Cardiac muscle cell (in vitro differentiated cells and primary cell): ENCODE measurements at regions not wholly inside any gene's neighbourhood (a gene's known extent, or its start where the extent isn't known, plus 50 kb on each side); places are given as distances from the start of the nearest gene placed in this dataset.

Source experiments
- DNase-seq, 2 donors: peaks; one replicate each; pipeline versions ENCODE4 v3.0.0 to v3.0.0-alpha.2; 2010 to 2017; ENCODE audit warnings: low read depth in 1 of 2, low spot score in 1 of 2
- H3K27ac ChIP-seq: fragments of 200-600 bp; sonication (generic); 2 replicates; pipeline ENCODE4 v1.5.1; 2016
- H3K27me3 ChIP-seq: fragments of 200-600 bp; sonication (generic); 2 replicates; pipeline ENCODE4 v1.6.0; 2016; ENCODE audit warnings: control low read depth
- H3K36me3 ChIP-seq: fragments of 200-600 bp; sonication (generic); 2 replicates; pipeline ENCODE4 v1.5.1; 2016; ENCODE audit warnings: control low read depth
- H3K4me1 ChIP-seq: fragments of 200-600 bp; sonication (generic); 2 replicates; pipeline ENCODE4 v1.8.1; 2017; ENCODE audit warnings: low read depth, mild to moderate bottlenecking, mixed run types
- H3K4me3 ChIP-seq: fragments of 200-600 bp; sonication (generic); 2 replicates; pipeline ENCODE4 v1.5.1; 2016; ENCODE audit warnings: mild to moderate bottlenecking
- H3K9me3 ChIP-seq: fragments of 200-600 bp; sonication (generic); 2 replicates; pipeline ENCODE4 v1.5.1; 2017; ENCODE audit warnings: low read depth, mild to moderate bottlenecking, control low read depth
- TF ChIP-seq, protein P1 (sequence below): IDR thresholded peaks from 2 replicates; pipeline ENCODE4 v1.5.1; 2012; ENCODE audit warnings: low read depth, mild to moderate bottlenecking, low read length

DNA sequence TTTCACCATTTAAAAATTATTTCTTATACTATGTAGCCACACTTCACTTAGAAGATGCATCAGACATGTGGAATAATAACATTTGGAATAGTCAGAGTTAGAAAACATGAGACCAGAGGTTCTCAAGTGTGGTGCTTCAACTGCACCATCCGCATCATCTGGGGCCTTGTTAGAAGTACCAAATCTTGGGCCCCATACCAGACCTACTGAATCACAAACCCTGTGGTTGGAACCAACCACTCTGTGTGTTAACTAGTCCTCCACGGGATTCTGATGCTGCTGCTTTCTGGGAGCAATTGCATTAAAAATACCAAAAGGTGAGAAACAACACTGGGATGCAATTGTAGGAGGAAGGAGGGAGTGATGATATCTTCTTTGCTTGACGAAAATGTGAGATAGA lies 125.2 kb downstream of the GNAT3 start:
- Histone ChIP-seq H3K36me3 (no peaks in the 10 kb centered on the region), H3K4me1 (no peaks in the 10 kb centered on the region), H3K4me3 (no peak overlapping the region), H3K27ac (no peak overlapping the region), H3K27me3 (no peaks in the 10 kb centered on the region), H3K9me3 (no peaks in the 10 kb centered on the region)
- no peak for DNase-seq
- TF ChIP-seq, protein P1, sequence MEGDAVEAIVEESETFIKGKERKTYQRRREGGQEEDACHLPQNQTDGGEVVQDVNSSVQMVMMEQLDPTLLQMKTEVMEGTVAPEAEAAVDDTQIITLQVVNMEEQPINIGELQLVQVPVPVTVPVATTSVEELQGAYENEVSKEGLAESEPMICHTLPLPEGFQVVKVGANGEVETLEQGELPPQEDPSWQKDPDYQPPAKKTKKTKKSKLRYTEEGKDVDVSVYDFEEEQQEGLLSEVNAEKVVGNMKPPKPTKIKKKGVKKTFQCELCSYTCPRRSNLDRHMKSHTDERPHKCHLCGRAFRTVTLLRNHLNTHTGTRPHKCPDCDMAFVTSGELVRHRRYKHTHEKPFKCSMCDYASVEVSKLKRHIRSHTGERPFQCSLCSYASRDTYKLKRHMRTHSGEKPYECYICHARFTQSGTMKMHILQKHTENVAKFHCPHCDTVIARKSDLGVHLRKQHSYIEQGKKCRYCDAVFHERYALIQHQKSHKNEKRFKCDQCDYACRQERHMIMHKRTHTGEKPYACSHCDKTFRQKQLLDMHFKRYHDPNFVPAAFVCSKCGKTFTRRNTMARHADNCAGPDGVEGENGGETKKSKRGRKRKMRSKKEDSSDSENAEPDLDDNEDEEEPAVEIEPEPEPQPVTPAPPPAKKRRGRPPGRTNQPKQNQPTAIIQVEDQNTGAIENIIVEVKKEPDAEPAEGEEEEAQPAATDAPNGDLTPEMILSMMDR = no peak

DNA sequence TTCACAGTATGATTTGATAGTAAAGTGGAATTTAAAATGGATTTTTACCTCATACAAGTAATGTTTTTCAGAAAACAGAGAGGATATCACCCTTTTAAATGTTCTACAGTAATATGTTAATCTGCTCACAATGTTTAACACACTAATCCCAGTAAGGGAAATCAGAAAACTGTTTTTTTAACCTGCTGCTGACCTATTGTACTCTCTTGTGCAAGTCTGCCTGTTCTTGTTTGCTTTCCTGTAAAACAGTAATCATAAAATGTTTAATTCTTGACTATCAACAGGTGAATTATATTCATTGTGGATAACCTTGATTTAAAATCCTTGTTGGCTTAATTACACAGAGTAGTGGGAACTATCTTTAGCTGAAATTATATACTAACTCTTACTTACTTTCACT lies 126.4 kb downstream of the GNAT3 start:
- no peaks in the 10 kb centered on the region for H3K4me1 ChIP-seq
- H3K27me3 ChIP-seq = no peaks in the 10 kb centered on the region
- H3K27ac ChIP-seq = no peak overlapping the region
- TF ChIP-seq, protein P1 = no peak
- peak in 1 of 2 donors; percentile 48 for DNase-seq
- no peaks in the 10 kb centered on the region for H3K9me3 ChIP-seq
- H3K4me3 ChIP-seq = no peak overlapping the region
- H3K36me3 ChIP-seq = no peaks in the 10 kb centered on the region

GRCh38 chr7:80380957-80381356 lies 130.9 kb downstream of the GNAT3 start:
- Histone ChIP-seq H3K27me3 (no peaks in the 10 kb centered on the region), H3K9me3 (no peaks in the 10 kb centered on the region), H3K27ac (no peak overlapping the region), H3K36me3 (no peaks in the 10 kb centered on the region), H3K4me3 (no peak overlapping the region), H3K4me1 (no peaks in the 10 kb centered on the region)
- TF ChIP-seq, protein P1 = no peak
- DNase-seq = no peak

DNA sequence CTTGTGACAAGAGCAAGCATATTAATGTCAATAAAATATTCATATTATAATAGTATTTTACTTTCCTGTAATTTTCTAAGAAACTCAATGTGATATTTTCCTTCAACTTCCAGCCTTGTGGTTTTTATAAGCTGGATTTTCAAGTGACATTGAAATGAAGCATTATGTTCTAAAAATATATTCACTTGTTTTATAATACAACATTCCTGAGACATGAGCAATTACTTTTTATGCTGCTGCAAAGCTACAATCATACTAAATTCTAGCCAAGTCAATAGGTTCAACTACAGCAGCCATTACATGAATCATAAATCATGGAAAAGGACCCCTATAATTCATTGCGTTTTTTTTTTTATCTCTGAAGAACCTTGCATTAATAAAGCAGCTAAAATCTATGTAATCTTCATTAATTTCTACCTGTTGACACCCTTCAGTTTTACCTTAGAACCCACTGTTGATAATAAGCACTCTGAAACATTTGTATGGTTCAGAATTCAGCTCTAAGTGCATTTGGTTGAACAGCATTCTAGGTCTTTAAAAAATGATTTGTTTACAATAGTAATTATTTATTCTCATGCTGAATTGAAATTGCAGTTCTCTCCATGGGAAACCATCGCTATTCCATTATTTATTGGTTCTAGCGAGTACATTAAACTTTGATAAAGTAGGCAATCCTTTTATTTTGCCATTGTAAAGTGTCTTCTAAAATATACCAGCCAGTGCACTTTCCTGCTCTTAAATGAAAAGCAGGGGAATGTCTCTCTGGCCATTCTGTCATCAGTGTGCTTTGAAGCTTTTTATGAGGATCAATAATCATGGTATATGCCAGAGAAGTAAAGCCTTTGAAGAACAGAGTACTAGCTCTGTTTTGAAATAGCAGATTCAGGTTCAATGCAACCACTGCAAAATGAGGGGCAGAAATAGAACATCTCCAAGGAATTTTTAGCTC lies 132.6 kb downstream of the GNAT3 start:
- H3K27ac ChIP-seq = no peak overlapping the region
- peak in 1 of 2 donors; percentile 64 for DNase-seq
- TF ChIP-seq, protein P1 = no peak

DNA sequence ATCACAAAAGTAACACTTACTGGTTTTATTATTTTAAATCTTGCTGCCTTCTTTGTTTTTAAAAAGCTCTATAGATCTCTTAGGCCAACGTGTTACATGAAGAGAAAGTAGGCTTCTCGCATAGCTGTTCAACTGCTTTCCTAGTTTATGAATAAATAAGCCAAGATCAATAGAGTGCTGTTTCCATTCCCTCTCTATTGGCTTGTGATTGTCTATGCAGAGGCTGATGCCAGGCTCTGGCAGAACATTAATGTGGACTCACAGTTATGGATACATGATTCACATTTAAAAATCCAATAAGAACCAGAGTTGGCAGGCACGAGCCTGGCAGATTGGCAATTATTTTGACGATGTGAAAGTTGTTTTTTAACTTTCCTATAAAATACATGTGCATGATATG lies 137.5 kb downstream of the GNAT3 start:
- no peak for DNase-seq
- no peaks in the 10 kb centered on the region for H3K36me3 ChIP-seq
- H3K27me3 ChIP-seq = no peaks in the 10 kb centered on the region
- no peak overlapping the region for H3K4me3 ChIP-seq
- no peaks in the 10 kb centered on the region for H3K4me1 ChIP-seq
- no peaks in the 10 kb centered on the region for H3K9me3 ChIP-seq
- H3K27ac ChIP-seq = no peak overlapping the region
- TF ChIP-seq, protein P1 = no peak

More for the DNA sequence above, 132.6 kb downstream of the GNAT3 start:
- H3K9me3 ChIP-seq = no peaks in the 10 kb centered on the region
- no peak overlapping the region for H3K4me3 ChIP-seq
- H3K27me3 ChIP-seq = no peaks in the 10 kb centered on the region
- no peaks in the 10 kb centered on the region for H3K36me3 ChIP-seq
- H3K4me1 ChIP-seq = no peaks in the 10 kb centered on the region
